Vagina (tissue), 2 donors: ENCODE measurements at regions not wholly inside any gene's neighbourhood (a gene's known extent, or its start where the extent isn't known, plus 50 kb on each side); places are given as distances from the start of the nearest gene placed in this dataset.

Experiments used
- DNase-seq, 2 donors: peaks; one replicate each; pipeline ENCODE4 v3.0.0-alpha.2; 2017; ENCODE audit errors: extremely low spot score in 2 of 2
- H3K27ac ChIP-seq: fragments of 200-600 bp; sonication (generic); one replicate; pipeline ENCODE4 v1.5.1; 2019
- H3K27me3 ChIP-seq: fragments of 200-600 bp; sonication (generic); one replicate; pipeline ENCODE4 v1.5.1; 2019
- H3K36me3 ChIP-seq, 2 donors: fragments of 200-600 bp; sonication (generic); one replicate each; pipeline ENCODE4 v1.5.1; 2017 to 2019
- H3K4me1 ChIP-seq: fragments of 200-600 bp; sonication (generic); one replicate; pipeline ENCODE4 v1.5.1; 2019
- H3K4me3 ChIP-seq, 2 donors: fragments of 200-600 bp; sonication (generic); 1 replicate in 1 of 2; 2 replicates in 1 of 2; pipeline ENCODE4 v1.5.1; 2016 to 2019
- H3K9me3 ChIP-seq: fragments of 200-600 bp; sonication (generic); one replicate; pipeline ENCODE4 v1.5.1; 2019
- POLR2A ChIP-seq, 2 donors: fragments of 450-650 bp; IDR thresholded peaks; one replicate each; pipeline ENCODE4 v1.6.1; 2017; ENCODE audit warnings: antibody characterized with exemption in 2 of 2, mild to moderate bottlenecking in 2 of 2, moderate library complexity in 2 of 2
- POLR2AphosphoS5 ChIP-seq, 2 donors: sonication (generic); formaldehyde crosslinking; IDR thresholded peaks; one replicate each; pipeline ENCODE4 v1.9.0; 2017; ENCODE audit warnings: antibody characterized with exemption in 2 of 2, mild to moderate bottlenecking in 2 of 2, low read depth in 1 of 2; ENCODE audit not compliant: insufficient read depth in 1 of 2
- intact Hi-C: fragments of 100-400 bp; cut with DNase I; formaldehyde crosslinking; loops from one replicate; pipeline ENCODE4 v1.15.1; 2023
- TF ChIP-seq, protein P1 (sequence below), 3 experiments: fragments of 450-650 bp in 2 of 3; fragments of 200-600 bp in 1 of 3; sonication (generic) in 1 of 3; IDR thresholded peaks; one replicate each; pipeline ENCODE4 v1.5.1; 2017 to 2019; ENCODE audit warnings: antibody characterized with exemption in 3 of 3, mild to moderate bottlenecking in 2 of 3, moderate library complexity in 2 of 3

DNA sequence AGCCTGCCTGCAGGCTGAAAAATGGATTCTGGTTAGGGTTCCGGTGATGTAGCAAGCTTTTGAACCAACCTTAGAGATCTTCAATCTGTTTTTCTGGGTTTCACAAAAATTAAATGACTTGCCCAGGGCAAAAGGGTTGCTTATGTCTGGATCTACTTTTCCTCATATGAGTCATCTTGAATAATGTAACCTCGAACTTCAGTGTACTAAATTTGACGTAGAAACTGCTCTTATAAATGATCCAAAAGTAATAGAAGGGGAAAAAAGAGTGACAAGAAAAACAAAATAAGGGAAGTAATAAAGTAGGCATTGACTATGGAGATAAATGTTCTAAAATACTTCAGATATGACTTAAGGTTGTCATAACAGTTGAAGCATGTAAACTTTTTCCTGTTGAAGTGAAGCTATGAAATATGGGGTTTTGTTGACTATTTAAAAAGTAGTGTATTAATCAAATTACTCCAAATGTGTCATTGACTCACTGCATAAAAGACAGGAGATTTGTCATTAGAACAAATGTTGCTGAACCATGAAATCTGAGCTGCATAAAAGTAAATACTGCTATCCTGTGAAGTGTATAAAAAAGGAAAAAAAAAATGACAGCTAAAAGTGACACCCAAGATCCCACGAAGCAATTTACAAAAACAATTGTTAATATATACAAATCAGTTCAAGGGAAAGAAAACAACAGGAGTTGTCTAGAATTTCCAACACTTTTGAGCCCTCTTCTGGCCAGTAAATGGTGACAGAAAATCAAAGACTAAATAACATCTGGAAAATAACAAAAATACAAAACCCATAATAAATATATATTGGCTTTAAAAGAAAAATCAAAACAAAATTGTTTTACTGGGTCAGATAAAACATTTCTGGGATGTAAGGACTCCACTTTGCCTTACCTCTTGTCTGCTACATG, 103.6 kb upstream of the SERPINE2 start:
- Histone ChIP-seq H3K36me3 (no peaks in the 10 kb centered on the region), H3K4me1 (peaks cover 10% of the 10 kb centered on the region), H3K27ac (no peak overlapping the region), H3K4me3 (no peak overlapping the region), H3K9me3 (no peaks in the 10 kb centered on the region), H3K27me3 (no peaks in the 10 kb centered on the region)
- DNase-seq: no peak
- intact Hi-C loops: no loop called here
- TF ChIP-seq POLR2A (IDR thresholded peaks at IDR 0.05): no peak
- TF ChIP-seq, protein P1, sequence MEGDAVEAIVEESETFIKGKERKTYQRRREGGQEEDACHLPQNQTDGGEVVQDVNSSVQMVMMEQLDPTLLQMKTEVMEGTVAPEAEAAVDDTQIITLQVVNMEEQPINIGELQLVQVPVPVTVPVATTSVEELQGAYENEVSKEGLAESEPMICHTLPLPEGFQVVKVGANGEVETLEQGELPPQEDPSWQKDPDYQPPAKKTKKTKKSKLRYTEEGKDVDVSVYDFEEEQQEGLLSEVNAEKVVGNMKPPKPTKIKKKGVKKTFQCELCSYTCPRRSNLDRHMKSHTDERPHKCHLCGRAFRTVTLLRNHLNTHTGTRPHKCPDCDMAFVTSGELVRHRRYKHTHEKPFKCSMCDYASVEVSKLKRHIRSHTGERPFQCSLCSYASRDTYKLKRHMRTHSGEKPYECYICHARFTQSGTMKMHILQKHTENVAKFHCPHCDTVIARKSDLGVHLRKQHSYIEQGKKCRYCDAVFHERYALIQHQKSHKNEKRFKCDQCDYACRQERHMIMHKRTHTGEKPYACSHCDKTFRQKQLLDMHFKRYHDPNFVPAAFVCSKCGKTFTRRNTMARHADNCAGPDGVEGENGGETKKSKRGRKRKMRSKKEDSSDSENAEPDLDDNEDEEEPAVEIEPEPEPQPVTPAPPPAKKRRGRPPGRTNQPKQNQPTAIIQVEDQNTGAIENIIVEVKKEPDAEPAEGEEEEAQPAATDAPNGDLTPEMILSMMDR (IDR thresholded peaks at IDR 0.05): no peak
- no peak for TF ChIP-seq POLR2AphosphoS5 (IDR thresholded peaks at IDR 0.05; ENCODE audit: insufficient read depth in 1 of 2, low read depth in 1 of 2)

GRCh38 chr2:224141304-224141703, 102.2 kb upstream of the SERPINE2 start:
- Histone ChIP-seq H3K27me3 (no peaks in the 10 kb centered on the region), H3K9me3 (no peaks in the 10 kb centered on the region), H3K4me3 (no peak overlapping the region), H3K36me3 (no peaks in the 10 kb centered on the region), H3K27ac (no peak overlapping the region), H3K4me1 (peaks cover 10% of the 10 kb centered on the region)
- TF ChIP-seq POLR2A (IDR thresholded peaks at IDR 0.05): no peak
- intact Hi-C loops: no loop called here
- DNase-seq: no peak

DNA sequence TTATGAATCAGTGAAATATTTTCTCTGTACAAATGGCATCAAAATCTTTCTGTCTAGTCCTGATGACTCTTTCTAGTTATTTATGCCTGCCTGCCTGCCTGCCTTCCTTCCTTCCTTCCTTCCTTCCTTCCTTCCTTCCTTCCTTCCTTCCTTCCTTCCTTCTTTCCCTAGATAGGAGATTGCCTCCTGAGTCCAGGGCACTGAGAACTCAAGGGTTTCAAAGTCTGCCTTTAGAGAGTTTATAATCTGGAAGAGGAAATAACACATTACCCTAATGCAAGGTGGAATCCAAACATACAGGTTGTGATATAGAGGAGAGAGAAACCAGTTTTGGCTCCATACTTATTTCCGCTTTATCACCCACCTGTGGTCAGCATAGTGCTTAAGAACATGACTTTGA, 98.1 kb upstream of the SERPINE2 start:
- Histone ChIP-seq H3K4me3 (no peak overlapping the region), H3K9me3 (no peaks in the 10 kb centered on the region), H3K27ac (no peak overlapping the region), H3K27me3 (no peaks in the 10 kb centered on the region), H3K4me1 (peaks cover 3% of the 10 kb centered on the region), H3K36me3 (no peaks in the 10 kb centered on the region)
- no peak for DNase-seq
- TF ChIP-seq, protein P1 (IDR thresholded peaks at IDR 0.05): no peak
- TF ChIP-seq POLR2A (IDR thresholded peaks at IDR 0.05): no peak
- TF ChIP-seq POLR2AphosphoS5 (IDR thresholded peaks at IDR 0.05; ENCODE audit: insufficient read depth in 1 of 2, low read depth in 1 of 2): no peak
- intact Hi-C loops: no loop called here

- no peaks in the 10 kb centered on the region for H3K27me3 ChIP-seq
- H3K4me1 ChIP-seq: peaks cover 6% of the 10 kb centered on the region
- no peak overlapping the region for H3K27ac ChIP-seq
- no peak overlapping the region for H3K4me3 ChIP-seq
- TF ChIP-seq, protein P1 (IDR thresholded peaks at IDR 0.05): no peak
- no peak for TF ChIP-seq POLR2AphosphoS5 (IDR thresholded peaks at IDR 0.05; ENCODE audit: insufficient read depth in 1 of 2, low read depth in 1 of 2)
- TF ChIP-seq POLR2A (IDR thresholded peaks at IDR 0.05): no peak
- intact Hi-C loops: no loop called here
- H3K36me3 ChIP-seq: no peaks in the 10 kb centered on the region
- DNase-seq: no peak
- no peaks in the 10 kb centered on the region for H3K9me3 ChIP-seq
Observed at GRCh38 chr2:224136396-224136795, 97.3 kb upstream of the SERPINE2 start.

DNA sequence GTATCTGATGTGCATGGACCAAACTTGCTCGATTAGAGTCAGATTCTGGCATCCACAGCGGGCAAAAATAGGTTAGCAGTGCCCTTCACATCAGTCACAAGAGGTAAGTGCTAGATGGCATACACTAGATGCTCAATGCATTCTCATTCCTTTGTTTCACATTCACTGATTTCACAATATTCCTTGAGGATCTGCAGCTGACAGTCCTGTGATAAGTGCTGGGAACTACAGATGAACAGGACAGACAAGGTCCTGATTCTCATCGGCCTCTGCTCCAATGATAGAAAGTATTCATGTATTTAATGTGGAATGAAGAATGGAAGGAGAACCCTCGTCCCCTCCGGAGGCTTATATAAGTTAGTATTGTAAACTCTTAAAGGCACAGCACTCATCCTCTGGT, 96.8 kb upstream of the SERPINE2 start:
- Histone ChIP-seq H3K36me3 (no peaks in the 10 kb centered on the region), H3K4me1 (peaks cover 7% of the 10 kb centered on the region), H3K9me3 (no peaks in the 10 kb centered on the region), H3K27me3 (no peaks in the 10 kb centered on the region), H3K27ac (no peak overlapping the region), H3K4me3 (no peak overlapping the region)
- intact Hi-C loops: no loop called here
- no peak for DNase-seq
- TF ChIP-seq POLR2A (IDR thresholded peaks at IDR 0.05) (no peak), POLR2AphosphoS5 (IDR thresholded peaks at IDR 0.05; ENCODE audit: insufficient read depth in 1 of 2, low read depth in 1 of 2) (no peak)
- TF ChIP-seq, protein P1 (IDR thresholded peaks at IDR 0.05): no peak
